GM12892 (cell line): ENCODE measurements at regions not wholly inside any gene's neighbourhood (a gene's known extent, or its start where the extent isn't known, plus 50 kb on each side); places are given as distances from the start of the nearest gene placed in this dataset.

Experiments
- POLR2A ChIP-seq: IDR thresholded peaks from 2 replicates; pipeline ENCODE4 v1.6.1; 2011; ENCODE audit warnings: low read depth, low read length, control low read depth
- POLR2AphosphoS5 ChIP-seq: IDR thresholded peaks from 2 replicates; pipeline ENCODE4 v1.6.1; 2011; ENCODE audit warnings: low read depth, low read length, control low read depth
- TAF1 ChIP-seq: IDR thresholded peaks from 2 replicates; pipeline ENCODE4 v1.6.1; 2011; ENCODE audit warnings: low read depth, mild to moderate bottlenecking, control low read depth, low read length, borderline replicate concordance

GRCh38 chr9:89815061-89815902 is 210.5 kb downstream of the GADD45G start:
- TF ChIP-seq POLR2A (no peak), POLR2AphosphoS5 (no peak; the same call in 1 of the 2 replicates), TAF1 (no peak)
